ENCODE measurements at regions not wholly inside any gene's neighbourhood (a gene's known extent, or its start where the extent isn't known, plus 50 kb on each side); places are given as distances from the start of the nearest gene placed in this dataset.

DNA sequence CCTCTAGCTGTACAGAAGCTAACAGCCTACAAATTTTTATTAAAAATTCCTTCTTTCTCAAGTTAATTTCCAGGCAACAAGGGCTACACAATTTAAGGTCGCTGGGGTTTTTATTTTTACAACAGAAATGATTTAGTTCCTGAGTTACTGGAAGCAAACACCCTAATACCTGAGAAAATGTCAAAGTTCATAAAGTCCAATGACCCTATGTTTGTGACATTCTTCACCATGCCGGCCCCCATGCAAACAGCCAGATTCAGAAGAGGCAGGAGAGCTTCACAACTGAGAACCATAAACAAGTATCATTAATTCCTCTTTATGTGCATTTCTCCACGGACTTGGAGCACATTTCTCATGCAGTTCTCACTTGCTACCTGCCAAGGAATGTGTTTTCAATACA is 236.2 kb upstream of the EGLN3 start:
- TF ChIP-seq, protein P1, sequence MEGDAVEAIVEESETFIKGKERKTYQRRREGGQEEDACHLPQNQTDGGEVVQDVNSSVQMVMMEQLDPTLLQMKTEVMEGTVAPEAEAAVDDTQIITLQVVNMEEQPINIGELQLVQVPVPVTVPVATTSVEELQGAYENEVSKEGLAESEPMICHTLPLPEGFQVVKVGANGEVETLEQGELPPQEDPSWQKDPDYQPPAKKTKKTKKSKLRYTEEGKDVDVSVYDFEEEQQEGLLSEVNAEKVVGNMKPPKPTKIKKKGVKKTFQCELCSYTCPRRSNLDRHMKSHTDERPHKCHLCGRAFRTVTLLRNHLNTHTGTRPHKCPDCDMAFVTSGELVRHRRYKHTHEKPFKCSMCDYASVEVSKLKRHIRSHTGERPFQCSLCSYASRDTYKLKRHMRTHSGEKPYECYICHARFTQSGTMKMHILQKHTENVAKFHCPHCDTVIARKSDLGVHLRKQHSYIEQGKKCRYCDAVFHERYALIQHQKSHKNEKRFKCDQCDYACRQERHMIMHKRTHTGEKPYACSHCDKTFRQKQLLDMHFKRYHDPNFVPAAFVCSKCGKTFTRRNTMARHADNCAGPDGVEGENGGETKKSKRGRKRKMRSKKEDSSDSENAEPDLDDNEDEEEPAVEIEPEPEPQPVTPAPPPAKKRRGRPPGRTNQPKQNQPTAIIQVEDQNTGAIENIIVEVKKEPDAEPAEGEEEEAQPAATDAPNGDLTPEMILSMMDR (IDR thresholded peaks at IDR 0.05) = no peak
- no peak overlapping the region for H3K4me3 Mint-ChIP-seq
- Histone ChIP-seq H3K9me3 (ENCODE audit: control insufficient read depth in 1 of 2, insufficient read depth in 1 of 2, low read length in 2 of 2) (no peaks in the 10 kb centered on the region), H3K27me3 (ENCODE audit: control insufficient read depth in 1 of 2, insufficient read depth in 2 of 2, low read length in 2 of 2) (no peaks in the 10 kb centered on the region), H3K27ac (ENCODE audit: low read depth in 1 of 2, low read length in 2 of 2) (no peak overlapping the region), H3K36me3 (ENCODE audit: insufficient read depth, low read length) (no peaks in the 10 kb centered on the region), H3K4me1 (ENCODE audit: insufficient read depth, low read length) (no peaks in the 10 kb centered on the region), H3K4me3 (ENCODE audit: low read length) (no peak overlapping the region)
- DNase-seq (no peak), ATAC-seq (ENCODE audit: poor library complexity) (no peak)
- no peaks in the 10 kb centered on the region for H3K27me3 Mint-ChIP-seq
- ChIA-PET POLR2A (interaction anchor here (0.7 kb wide), 1 partner anchor 21 kb away, joined by 3 read pairs; no protein-coding TSS in a partner anchor), CTCF (no interaction called here)
- H3K27ac Mint-ChIP-seq = no peak overlapping the region
- intact Hi-C loops (cut with DNase I, micrococcal nuclease) = no loop called here
- H3K36me3 Mint-ChIP-seq (ENCODE audit: low read depth) = no peaks in the 10 kb centered on the region
- no peaks in the 10 kb centered on the region for H3K9me3 Mint-ChIP-seq
- no peaks in the 10 kb centered on the region for H3K4me1 Mint-ChIP-seq (ENCODE audit: low read depth)

DNA sequence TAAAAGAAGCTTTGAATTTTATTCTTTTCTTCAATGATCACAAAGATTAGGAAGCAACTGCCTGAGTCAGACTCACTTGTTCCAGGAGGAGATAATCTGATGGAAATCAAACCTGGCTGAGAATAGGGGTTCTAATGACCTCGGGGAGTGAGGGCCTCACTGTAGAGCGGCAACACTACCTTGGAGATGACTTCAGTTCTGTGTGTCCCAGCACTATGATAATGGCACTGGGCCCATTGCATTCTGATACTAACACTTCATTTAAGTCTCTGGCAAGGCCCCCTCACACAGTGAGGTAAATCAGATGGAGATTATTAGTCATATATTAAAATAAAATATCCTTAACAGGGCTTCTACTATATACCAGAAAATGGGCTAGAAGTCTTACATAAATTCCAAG is 233.3 kb upstream of the EGLN3 start:
- TF ChIP-seq, protein P1 (IDR thresholded peaks at IDR 0.05) = no peak
- Histone ChIP-seq H3K4me3 (ENCODE audit: low read length) (no peak overlapping the region), H3K27ac (ENCODE audit: low read depth in 1 of 2, low read length in 2 of 2) (no peak overlapping the region), H3K9me3 (ENCODE audit: control insufficient read depth in 1 of 2, insufficient read depth in 1 of 2, low read length in 2 of 2) (no peaks in the 10 kb centered on the region), H3K36me3 (ENCODE audit: insufficient read depth, low read length) (no peaks in the 10 kb centered on the region), H3K27me3 (ENCODE audit: control insufficient read depth in 1 of 2, insufficient read depth in 2 of 2, low read length in 2 of 2) (no peaks in the 10 kb centered on the region), H3K4me1 (ENCODE audit: insufficient read depth, low read length) (no peaks in the 10 kb centered on the region)
- H3K9me3 Mint-ChIP-seq = no peaks in the 10 kb centered on the region
- H3K36me3 Mint-ChIP-seq (ENCODE audit: low read depth) = no peaks in the 10 kb centered on the region
- ATAC-seq (ENCODE audit: poor library complexity) (no peak), DNase-seq (no peak)
- intact Hi-C loops (cut with DNase I, micrococcal nuclease) = no loop called here
- POLR2A ChIA-PET = no interaction called here
- no peaks in the 10 kb centered on the region for H3K27me3 Mint-ChIP-seq
- CTCF ChIA-PET = no interaction called here
- H3K4me3 Mint-ChIP-seq = no peak overlapping the region
- H3K27ac Mint-ChIP-seq = no peak overlapping the region
- peaks cover 3% of the 10 kb centered on the region for H3K4me1 Mint-ChIP-seq (ENCODE audit: low read depth)

DNA sequence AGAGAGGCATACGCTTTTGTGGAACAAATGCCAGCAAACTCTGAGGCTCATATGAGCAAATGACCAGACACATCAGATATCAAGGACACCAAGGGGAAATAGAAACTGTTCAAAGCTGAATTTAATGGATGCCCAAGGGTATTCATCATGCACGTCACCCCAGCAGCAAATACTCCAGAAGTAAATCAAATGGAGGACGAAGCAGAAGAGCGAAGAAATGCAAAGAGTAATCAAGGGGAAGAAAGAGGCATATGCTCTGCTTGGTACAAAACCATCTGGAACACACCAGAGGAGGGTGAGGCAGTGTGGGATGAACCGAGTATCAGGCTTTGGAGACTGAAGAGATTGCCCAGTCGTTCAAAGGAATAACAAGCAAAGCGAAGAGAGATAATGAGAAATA is 232.6 kb upstream of the EGLN3 start:
- no peaks in the 10 kb centered on the region for H3K27me3 ChIP-seq (ENCODE audit: control insufficient read depth in 1 of 2, insufficient read depth in 2 of 2, low read length in 2 of 2)
- H3K9me3 Mint-ChIP-seq = no peaks in the 10 kb centered on the region
- TF ChIP-seq, protein P1 (IDR thresholded peaks at IDR 0.05) = no peak
- no peaks in the 10 kb centered on the region for H3K27me3 Mint-ChIP-seq
- H3K9me3 ChIP-seq (ENCODE audit: control insufficient read depth in 1 of 2, insufficient read depth in 1 of 2, low read length in 2 of 2) = no peaks in the 10 kb centered on the region
- ChIA-PET POLR2A (no interaction called here), CTCF (no interaction called here)
- H3K27ac ChIP-seq (ENCODE audit: low read depth in 1 of 2, low read length in 2 of 2) = no peak overlapping the region
- DNase-seq (no peak), ATAC-seq (ENCODE audit: poor library complexity) (no peak)
- intact Hi-C loops (cut with DNase I, micrococcal nuclease) = no loop called here
- H3K4me1 Mint-ChIP-seq (ENCODE audit: low read depth) = peaks cover 3% of the 10 kb centered on the region
- no peaks in the 10 kb centered on the region for H3K36me3 Mint-ChIP-seq (ENCODE audit: low read depth)
- no peaks in the 10 kb centered on the region for H3K4me1 ChIP-seq (ENCODE audit: insufficient read depth, low read length)
- H3K27ac Mint-ChIP-seq = no peak overlapping the region
- H3K4me3 Mint-ChIP-seq = no peak overlapping the region
- no peaks in the 10 kb centered on the region for H3K36me3 ChIP-seq (ENCODE audit: insufficient read depth, low read length)
- H3K4me3 ChIP-seq (ENCODE audit: low read length) = no peak overlapping the region
